H1 (cell line): ENCODE measurements at regions not wholly inside any gene's neighbourhood (a gene's known extent, or its start where the extent isn't known, plus 50 kb on each side); places are given as distances from the start of the nearest gene placed in this dataset.

Source experiments
- CTCF ChIA-PET: fragments of 300-600 bp; sonication (Branson Sonifier 250); formaldehyde crosslinking; loops from one replicate; lab custom pipeline; 2021; ENCODE audit not compliant: partially characterized antibody; lab: Charles Lee
- POLR2A ChIA-PET: fragments of 300-600 bp; sonication (Branson Sonifier 250); formaldehyde crosslinking; loops from one replicate; lab custom pipeline; 2021; ENCODE audit warnings: inconsistent platforms; ENCODE audit not compliant: partially characterized antibody; lab: Charles Lee
- DNase-seq, 2 experiments: peaks; one replicate each; pipeline versions ENCODE4 v3.0.0 to v3.0.0-alpha.2; 2010 to 2022; ENCODE audit warnings: low spot score in 2 of 2, low read depth in 1 of 2, mixed read lengths in 1 of 2
- FAIRE-seq: peaks from 2 replicates; lab custom pipeline; 2011; peaks lifted over from hg19 to GRCh38; lab: Jason Lieb, UNC
- H2AFZ ChIP-seq: 2 replicates; pipeline ENCODE4 v1.8.1; 2012; ENCODE audit warnings: low read length, inconsistent platforms
- H2AK5ac ChIP-seq: 2 replicates; pipeline ENCODE4 v1.6.1; 2013; ENCODE audit warnings: low read depth, low read length
- H2BK120ac ChIP-seq: replicated peaks from 2 replicates; pipeline ENCODE3; 2013; ENCODE audit warnings: low read depth, low read length, inconsistent platforms
- H2BK12ac ChIP-seq: 2 replicates; pipeline ENCODE4 v1.6.1; 2013; ENCODE audit warnings: low read depth, low read length
- H2BK15ac ChIP-seq: 2 replicates; pipeline ENCODE4 v1.6.1; 2013; ENCODE audit warnings: low read length
- H2BK20ac ChIP-seq: 2 replicates; pipeline ENCODE4 v1.6.1; 2013; ENCODE audit warnings: low read length
- H2BK5ac ChIP-seq: 2 replicates; pipeline ENCODE4 v1.6.1; 2013; ENCODE audit warnings: low read depth, low read length
- H3K14ac ChIP-seq: 2 replicates; pipeline ENCODE4 v1.6.1; 2013; ENCODE audit warnings: inconsistent platforms; ENCODE audit not compliant: insufficient read length
- H3K18ac ChIP-seq: 2 replicates; pipeline ENCODE4 v1.6.1; 2013; ENCODE audit warnings: low read length; ENCODE audit errors: extremely low read depth
- H3K23ac ChIP-seq: 2 replicates; pipeline ENCODE4 v1.6.1; 2013; ENCODE audit warnings: inconsistent platforms; ENCODE audit not compliant: insufficient read length
- H3K23me2 ChIP-seq: 2 replicates; pipeline ENCODE4 v1.6.1; 2013; ENCODE audit warnings: low read depth, low read length
- H3K27ac ChIP-seq: 2 replicates; pipeline ENCODE4 v1.6.1; 2011; ENCODE audit warnings: low read depth, low read length, inconsistent platforms
- H3K27me3 ChIP-seq, 4 experiments: replicated peaks in 1 of 4; 1 replicate in 1 of 4; 2 replicates in 3 of 4; pipeline versions ENCODE4 v1.6.1 to v1.8.1; 2011 to 2013; ENCODE audit warnings: low read length in 3 of 4, mild to moderate bottlenecking in 3 of 4, inconsistent platforms in 2 of 4, mixed read lengths in 2 of 4, moderate library complexity in 1 of 4; ENCODE audit not compliant: control insufficient read depth in 3 of 4, insufficient read depth in 3 of 4; ENCODE audit errors: extremely low read depth in 1 of 4
- H3K36me3 ChIP-seq, 4 experiments: 2 replicates each; pipeline versions ENCODE4 v1.6.1 to v1.8.1; 2011 to 2013; ENCODE audit warnings: mild to moderate bottlenecking in 4 of 4, low read length in 3 of 4, moderate library complexity in 2 of 4, control low read depth in 1 of 4, inconsistent platforms in 1 of 4; ENCODE audit not compliant: insufficient read depth in 4 of 4, control insufficient read depth in 2 of 4
- H3K4ac ChIP-seq: replicated peaks from 2 replicates; pipeline ENCODE3; 2013; ENCODE audit warnings: low read length, low read depth, mixed read lengths, inconsistent platforms; ENCODE audit not compliant: insufficient read length
- H3K4me1 ChIP-seq, 4 experiments: replicated peaks in 1 of 4; 1 replicate in 1 of 4; 2 replicates in 3 of 4; pipeline versions ENCODE4 v1.6.1 to v1.8.1; 2011 to 2013; ENCODE audit warnings: low read length in 3 of 4, inconsistent platforms in 2 of 4, mixed read lengths in 1 of 4; ENCODE audit not compliant: insufficient read depth in 4 of 4, control insufficient read depth in 3 of 4
- H3K4me2 ChIP-seq, 2 experiments: 2 replicates each; pipeline versions ENCODE4 v1.6.1 to v1.8.1; 2011 to 2013; ENCODE audit warnings: low read depth in 2 of 2, low read length in 2 of 2, control low read depth in 1 of 2, inconsistent platforms in 1 of 2, mild to moderate bottlenecking in 1 of 2; ENCODE audit not compliant: insufficient read depth in 1 of 2
- H3K4me3 ChIP-seq, 4 experiments: fragments of 200-600, 300-600 bp in 1 of 4; sonication (generic), shearing (Covaris generic), sonication (Bioruptor Twin) in 1 of 4; 2 replicates each; pipeline versions ENCODE4 v1.5.1 to v1.8.1; 2011 to 2016; ENCODE audit warnings: low read length in 4 of 4, low read depth in 3 of 4, control low read depth in 2 of 4, inconsistent platforms in 2 of 4, mild to moderate bottlenecking in 2 of 4, mixed read lengths in 1 of 4, moderate library complexity in 1 of 4; ENCODE audit not compliant: insufficient read depth in 2 of 4; ENCODE audit errors: extremely low read depth in 1 of 4
- H3K56ac ChIP-seq: replicated peaks from 2 replicates; pipeline ENCODE3; 2013; ENCODE audit warnings: low read depth, mild to moderate bottlenecking, mixed read lengths, low read length, inconsistent platforms; ENCODE audit not compliant: insufficient read length
- H3K79me1 ChIP-seq: 2 replicates; pipeline ENCODE4 v1.6.1; 2013; ENCODE audit warnings: low read depth, low read length, control low read depth
- H3K79me2 ChIP-seq, 2 experiments: 2 replicates each; pipeline versions ENCODE4 v1.6.1 to v1.8.1; 2012 to 2013; ENCODE audit warnings: low read length in 2 of 2, mild to moderate bottlenecking in 2 of 2, inconsistent platforms in 1 of 2; ENCODE audit not compliant: insufficient read depth in 2 of 2, control insufficient read depth in 1 of 2
- H3K9ac ChIP-seq, 4 experiments: replicated peaks in 1 of 4; 1 replicate in 1 of 4; 2 replicates in 3 of 4; pipeline versions ENCODE4 v1.6.1 to v1.8.1; 2011 to 2013; ENCODE audit warnings: low read depth in 3 of 4, low read length in 3 of 4, control low read depth in 2 of 4, mild to moderate bottlenecking in 2 of 4, moderate library complexity in 2 of 4, inconsistent platforms in 1 of 4; ENCODE audit errors: extremely low read depth in 1 of 4
- H3K9me3 ChIP-seq, 2 experiments: 2 replicates each; pipeline versions ENCODE4 v1.6.1 to v1.8.1; 2012 to 2013; ENCODE audit warnings: mild to moderate bottlenecking in 2 of 2, moderate library complexity in 2 of 2, control low read depth in 1 of 2, inconsistent platforms in 1 of 2, low read depth in 1 of 2, low read length in 1 of 2, mixed read lengths in 1 of 2; ENCODE audit not compliant: insufficient read depth in 2 of 2
- H4K20me1 ChIP-seq, 2 experiments: replicated peaks in 1 of 2; 2 replicates each; pipeline versions ENCODE3 to v1.8.1; 2011 to 2013; ENCODE audit warnings: inconsistent platforms in 2 of 2, low read length in 2 of 2, mild to moderate bottlenecking in 1 of 2; ENCODE audit not compliant: insufficient read depth in 2 of 2, control insufficient read depth in 1 of 2
- H4K5ac ChIP-seq: 2 replicates; pipeline ENCODE4 v1.6.1; 2013; ENCODE audit warnings: low read length, low read depth, mixed read lengths, inconsistent platforms; ENCODE audit not compliant: insufficient read length
- H4K8ac ChIP-seq: 2 replicates; pipeline ENCODE4 v1.8.0; 2013; ENCODE audit warnings: mild to moderate bottlenecking, moderate library complexity, low read length, inconsistent platforms; ENCODE audit not compliant: insufficient read depth; ENCODE audit errors: extremely low read depth
- H4K91ac ChIP-seq: replicated peaks from 2 replicates; pipeline ENCODE3; 2013; ENCODE audit warnings: low read length, mixed read lengths, inconsistent platforms; ENCODE audit not compliant: insufficient read length
- ASH2L ChIP-seq: fragments of 200-600, 300-600 bp; sonication (generic); IDR thresholded peaks from one replicate; pipeline ENCODE4 v1.7.1; 2017; ENCODE audit warnings: low read length
- CREB1 ChIP-seq: IDR thresholded peaks from 2 replicates; pipeline ENCODE4 v1.6.1; 2012; ENCODE audit warnings: inconsistent platforms
- HDAC6 ChIP-seq: IDR thresholded peaks from one replicate; pipeline ENCODE4 v1.7.1; 2012; ENCODE audit warnings: low read depth, mild to moderate bottlenecking, inconsistent platforms, low read length, moderate library complexity
- MAFK ChIP-seq: IDR thresholded peaks from 2 replicates; pipeline ENCODE4 v1.6.1; 2012; ENCODE audit warnings: low read depth, mild to moderate bottlenecking, improper control_type of control experiment, low read length
- SRF ChIP-seq: IDR thresholded peaks from 2 replicates; pipeline ENCODE4 v1.6.1; 2011; ENCODE audit warnings: mild to moderate bottlenecking, low read depth, low read length, moderate library complexity
- YY1 ChIP-seq: IDR thresholded peaks from 2 replicates; pipeline ENCODE4 v1.6.1; 2011; ENCODE audit warnings: low read depth, mild to moderate bottlenecking, low read length
- WGBS, 2 experiments: shearing (Covaris generic) in 1 of 2; methylation state at CpG; one replicate each; pipeline versions ENCODE4 v1.1.6 to v1.1.7; 2013 to 2015; ENCODE audit warnings: low lambda C conversion rate in 2 of 2, mixed read lengths in 2 of 2, inconsistent platforms in 1 of 2, low coverage in 1 of 2, missing lambda C conversion rate in 1 of 2; ENCODE audit not compliant: insufficient replicate concordance in 2 of 2, insufficient coverage in 1 of 2, insufficient read length in 1 of 2; ENCODE audit errors: extremely low coverage in 1 of 2, missing lambda C conversion rate in 1 of 2; 5-methylcytosine and 5-hydroxymethylcytosine counted together

DNA sequence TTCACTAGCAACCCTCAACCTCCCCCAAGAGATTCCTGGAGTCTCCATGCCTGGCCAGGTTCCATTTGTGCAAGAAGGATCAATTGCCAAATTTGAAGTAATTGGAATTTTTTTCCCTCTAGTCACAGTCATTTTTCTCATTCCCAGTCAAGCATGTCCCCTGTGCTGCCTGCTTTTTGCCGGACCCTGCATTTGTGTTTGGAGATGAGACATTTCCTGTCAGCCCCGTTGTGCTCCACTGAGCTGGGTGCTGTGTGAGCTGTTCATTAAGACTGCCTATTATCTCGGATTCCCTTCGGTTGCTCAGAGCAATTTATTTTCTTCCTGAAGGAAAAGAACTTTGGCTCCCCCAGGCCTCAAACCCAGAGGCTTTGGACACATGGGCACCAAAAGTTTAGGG is 201.0 kb upstream of the NLRP1 start:
- no peak overlapping the region for H2BK12ac ChIP-seq
- H2BK15ac ChIP-seq: no peak overlapping the region
- no peak overlapping the region for H4K5ac ChIP-seq
- no peak overlapping the region for H2BK120ac ChIP-seq
- H3K79me1 ChIP-seq: no peaks in the 10 kb centered on the region
- H4K20me1 ChIP-seq: no peaks in the 10 kb centered on the region
- WGBS, 2 experiments: 84% methylated on average over 4 of the region's 4 CpGs; no CpG with 5 or more reads in 1 of the 2 experiments
- DNase-seq (no peak), FAIRE-seq (no peak)
- H3K27ac ChIP-seq: no peak overlapping the region
- H3K14ac ChIP-seq: no peak overlapping the region
- no peaks in the 10 kb centered on the region for H3K36me3 ChIP-seq
- no peak overlapping the region for H4K91ac ChIP-seq
- H3K56ac ChIP-seq: no peak overlapping the region
- H3K27me3 ChIP-seq: no peaks in the 10 kb centered on the region
- CTCF ChIA-PET: interaction anchor here (1.1 to 1.5 kb wide), 2 partner anchors 15 to 38 kb away, joined by 3 read pairs; no protein-coding TSS in a partner anchor
- H3K9ac ChIP-seq: no peak overlapping the region
- H3K9me3 ChIP-seq: peaks cover 3 to 14% of the 10 kb centered on the region in 2 experiments; a peak in 2 of 4 replicates
- no peaks in the 10 kb centered on the region for H3K79me2 ChIP-seq
- H3K23ac ChIP-seq: no peak overlapping the region
- peaks cover 0 to 3% (median under 1%) of the 10 kb centered on the region in 4 experiments; a peak in 3 of 7 replicates for H3K4me1 ChIP-seq
- H2AK5ac ChIP-seq: no peak overlapping the region
- no peak overlapping the region for H3K4me3 ChIP-seq
- POLR2A ChIA-PET: no interaction called here
- H3K4me2 ChIP-seq: no peak overlapping the region
- H2AFZ ChIP-seq: no peak overlapping the region
- H3K18ac ChIP-seq: no peak overlapping the region
- no peak overlapping the region for H2BK5ac ChIP-seq
- no peak overlapping the region for H3K4ac ChIP-seq
- H3K23me2 ChIP-seq: no peaks in the 10 kb centered on the region
- H2BK20ac ChIP-seq: no peak overlapping the region
- H4K8ac ChIP-seq: no peak overlapping the region
- TF ChIP-seq CREB1 (no peak), HDAC6 (no peak), YY1 (no peak), ASH2L (no peak), SRF (no peak), MAFK (no peak)
